HCT116 (cell line): ENCODE measurements at regions not wholly inside any gene's neighbourhood (a gene's known extent, or its start where the extent isn't known, plus 50 kb on each side); places are given as distances from the start of the nearest gene placed in this dataset.

Experiments
- CEBPB ChIP-seq: IDR thresholded peaks from 2 replicates; pipeline ENCODE4 v1.6.1; 2012; ENCODE audit warnings: low read depth
- EGR1 ChIP-seq: IDR thresholded peaks from 2 replicates; pipeline ENCODE4 v1.6.1; 2012; ENCODE audit warnings: low read depth
- EZH2 ChIP-seq: fragments of 200-600 bp; sonication (generic); IDR thresholded peaks from 2 replicates; pipeline ENCODE4 v1.6.1; 2017; ENCODE audit warnings: antibody characterized with exemption, mixed run types
- EZH2phosphoT487 ChIP-seq: fragments of 200-600 bp; IDR thresholded peaks from 2 replicates; pipeline ENCODE4 v1.6.1; 2018; ENCODE audit warnings: antibody characterized with exemption, borderline replicate concordance
- POLR2A ChIP-seq: IDR thresholded peaks from 2 replicates; pipeline ENCODE4 v1.7.0; 2011; ENCODE audit warnings: borderline replicate concordance; ENCODE audit not compliant: insufficient read depth, insufficient read length; ENCODE audit errors: extremely low read depth
- POLR2AphosphoS5 ChIP-seq: IDR thresholded peaks from 2 replicates; pipeline ENCODE4 v1.6.1; 2011; ENCODE audit warnings: mild to moderate bottlenecking, low read depth, low read length, moderate library complexity
- RAD21 ChIP-seq: IDR thresholded peaks from 2 replicates; pipeline ENCODE4 v1.6.1; 2012; ENCODE audit warnings: low read depth, mild to moderate bottlenecking
- SP1 ChIP-seq: IDR thresholded peaks from 2 replicates; pipeline ENCODE4 v1.6.1; 2012; ENCODE audit warnings: low read depth
- ZNF274 ChIP-seq: fragments of 200-500 bp; sonication (Bioruptor generic); IDR thresholded peaks from 2 replicates; pipeline ENCODE4 v1.6.1; 2014; ENCODE audit warnings: mild to moderate bottlenecking, low read depth, low read length, inconsistent platforms
- TF ChIP-seq, protein P1 (sequence below), 3 experiments: fragments of 200-600 bp in 1 of 3; sonication (generic) in 1 of 3; IDR thresholded peaks in 2 of 3; conservative IDR thresholded peaks in 1 of 3; 2 replicates each; pipeline ENCODE4 v1.5.1; 2012 to 2017; ENCODE audit warnings: low read depth in 2 of 3, low read length in 2 of 3, antibody characterized with exemption in 1 of 3, borderline replicate concordance in 1 of 3, control low read depth in 1 of 3, mild to moderate bottlenecking in 1 of 3, mixed read lengths in 1 of 3, mixed run types in 1 of 3, moderate library complexity in 1 of 3; ENCODE audit not compliant: insufficient read depth in 1 of 3
- TF ChIP-seq, protein P2 (sequence below): IDR thresholded peaks from 2 replicates; pipeline ENCODE4 v1.6.1; 2011; ENCODE audit warnings: mild to moderate bottlenecking, low read length, moderate library complexity; ENCODE audit not compliant: insufficient replicate concordance; ENCODE audit errors: extremely low read depth

- TF ChIP-seq, protein P1, sequence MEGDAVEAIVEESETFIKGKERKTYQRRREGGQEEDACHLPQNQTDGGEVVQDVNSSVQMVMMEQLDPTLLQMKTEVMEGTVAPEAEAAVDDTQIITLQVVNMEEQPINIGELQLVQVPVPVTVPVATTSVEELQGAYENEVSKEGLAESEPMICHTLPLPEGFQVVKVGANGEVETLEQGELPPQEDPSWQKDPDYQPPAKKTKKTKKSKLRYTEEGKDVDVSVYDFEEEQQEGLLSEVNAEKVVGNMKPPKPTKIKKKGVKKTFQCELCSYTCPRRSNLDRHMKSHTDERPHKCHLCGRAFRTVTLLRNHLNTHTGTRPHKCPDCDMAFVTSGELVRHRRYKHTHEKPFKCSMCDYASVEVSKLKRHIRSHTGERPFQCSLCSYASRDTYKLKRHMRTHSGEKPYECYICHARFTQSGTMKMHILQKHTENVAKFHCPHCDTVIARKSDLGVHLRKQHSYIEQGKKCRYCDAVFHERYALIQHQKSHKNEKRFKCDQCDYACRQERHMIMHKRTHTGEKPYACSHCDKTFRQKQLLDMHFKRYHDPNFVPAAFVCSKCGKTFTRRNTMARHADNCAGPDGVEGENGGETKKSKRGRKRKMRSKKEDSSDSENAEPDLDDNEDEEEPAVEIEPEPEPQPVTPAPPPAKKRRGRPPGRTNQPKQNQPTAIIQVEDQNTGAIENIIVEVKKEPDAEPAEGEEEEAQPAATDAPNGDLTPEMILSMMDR (IDR thresholded peaks at IDR 0.05 in 2 of 3, conservative IDR thresholded peaks at IDR 0.05 in 1 of 3; ENCODE audit: borderline replicate concordance in 1 of 3, insufficient read depth in 1 of 3, low read depth in 2 of 3, low read length in 2 of 3): no peak
- TF ChIP-seq POLR2A: no peak
- TF ChIP-seq, protein P2, sequence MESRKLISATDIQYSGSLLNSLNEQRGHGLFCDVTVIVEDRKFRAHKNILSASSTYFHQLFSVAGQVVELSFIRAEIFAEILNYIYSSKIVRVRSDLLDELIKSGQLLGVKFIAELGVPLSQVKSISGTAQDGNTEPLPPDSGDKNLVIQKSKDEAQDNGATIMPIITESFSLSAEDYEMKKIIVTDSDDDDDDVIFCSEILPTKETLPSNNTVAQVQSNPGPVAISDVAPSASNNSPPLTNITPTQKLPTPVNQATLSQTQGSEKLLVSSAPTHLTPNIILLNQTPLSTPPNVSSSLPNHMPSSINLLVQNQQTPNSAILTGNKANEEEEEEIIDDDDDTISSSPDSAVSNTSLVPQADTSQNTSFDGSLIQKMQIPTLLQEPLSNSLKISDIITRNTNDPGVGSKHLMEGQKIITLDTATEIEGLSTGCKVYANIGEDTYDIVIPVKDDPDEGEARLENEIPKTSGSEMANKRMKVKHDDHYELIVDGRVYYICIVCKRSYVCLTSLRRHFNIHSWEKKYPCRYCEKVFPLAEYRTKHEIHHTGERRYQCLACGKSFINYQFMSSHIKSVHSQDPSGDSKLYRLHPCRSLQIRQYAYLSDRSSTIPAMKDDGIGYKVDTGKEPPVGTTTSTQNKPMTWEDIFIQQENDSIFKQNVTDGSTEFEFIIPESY: no peak
- TF ChIP-seq POLR2AphosphoS5: no peak
- no peak for TF ChIP-seq SP1
- TF ChIP-seq CEBPB: no peak
- no peak for TF ChIP-seq RAD21
- TF ChIP-seq EZH2phosphoT487: no peak
- TF ChIP-seq ZNF274: no peak
- TF ChIP-seq EGR1: no peak
- TF ChIP-seq EZH2: no peak
Measured at GRCh38 chr16:54579106-54579728, 292.6 kb upstream of the IRX3 start.
